Spleen (tissue), 7 donors: ENCODE measurements at regions not wholly inside any gene's neighbourhood (a gene's known extent, or its start where the extent isn't known, plus 50 kb on each side); places are given as distances from the start of the nearest gene placed in this dataset.

Source experiments
- POLR2A ChIP-seq, 3 donors: fragments of 450-650 bp; IDR thresholded peaks; one replicate each; pipeline ENCODE4 v1.5.1; 2017; ENCODE audit warnings: antibody characterized with exemption in 3 of 3, mild to moderate bottlenecking in 1 of 3
- POLR2AphosphoS5 ChIP-seq, 3 donors: sonication (generic); formaldehyde crosslinking; IDR thresholded peaks; one replicate each; pipeline ENCODE4 v1.5.1; 2017; ENCODE audit warnings: antibody characterized with exemption in 3 of 3
- TF ChIP-seq, protein P1 (sequence below), 11 experiments: fragments of 200-600 bp in 7 of 11; fragments of 450-650 bp in 4 of 11; sonication (generic) in 4 of 11; IDR thresholded peaks in 8 of 11; conservative IDR thresholded peaks in 3 of 11; 1 replicate in 7 of 11; 2 replicates in 4 of 11; pipeline versions ENCODE4 v1.4.0 to v1.8.0; 2016 to 2021; ENCODE audit warnings: antibody characterized with exemption in 11 of 11, inconsistent platforms in 4 of 11, mild to moderate bottlenecking in 1 of 11
- donor health status: DM: no; HTN: no; CAD: no; lungs with moderate emphysema.
- donor health status: DM: no; HTN: no; CAD: no.
- donor health status: DM: no; HTN: no; CAD: no.

DNA sequence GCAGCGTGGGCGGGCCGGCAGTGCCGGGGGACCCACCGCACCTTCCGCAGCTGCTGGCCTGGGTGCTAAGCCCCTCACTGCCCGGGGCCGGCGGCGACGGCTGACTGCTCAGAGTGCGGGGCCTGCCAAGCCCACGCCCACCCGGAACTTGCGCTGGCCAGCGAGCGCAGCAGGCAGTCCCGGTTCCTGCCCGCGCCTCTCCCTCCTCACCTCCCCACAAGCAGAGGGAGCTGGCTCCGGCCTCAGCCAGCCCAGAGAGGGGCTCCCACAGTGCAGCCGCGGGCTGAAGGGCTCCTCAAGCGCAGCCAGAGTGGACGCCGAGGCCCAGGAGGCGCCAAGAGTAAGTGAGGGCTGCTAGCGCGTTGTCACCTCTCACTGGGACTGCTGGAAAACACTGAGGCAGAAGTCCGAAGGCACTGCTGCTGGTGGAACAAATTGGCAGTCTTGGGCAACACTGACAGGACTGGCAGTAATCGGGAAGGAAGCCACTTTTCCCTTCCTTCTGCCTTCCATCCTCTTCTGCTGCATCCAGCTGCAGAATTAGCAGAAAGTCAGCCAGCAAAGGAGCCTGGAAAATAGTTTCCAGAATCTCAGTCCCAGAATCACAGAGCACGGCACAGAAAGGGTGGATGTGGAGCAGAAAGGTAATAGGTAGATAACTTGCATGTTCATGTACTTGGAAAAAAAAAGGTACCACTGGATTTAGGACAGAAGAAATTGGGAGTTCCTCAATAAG is 179.4 kb upstream of the FN1 start:
- TF ChIP-seq POLR2A (IDR thresholded peaks at IDR 0.05): no peak
- TF ChIP-seq, protein P1, sequence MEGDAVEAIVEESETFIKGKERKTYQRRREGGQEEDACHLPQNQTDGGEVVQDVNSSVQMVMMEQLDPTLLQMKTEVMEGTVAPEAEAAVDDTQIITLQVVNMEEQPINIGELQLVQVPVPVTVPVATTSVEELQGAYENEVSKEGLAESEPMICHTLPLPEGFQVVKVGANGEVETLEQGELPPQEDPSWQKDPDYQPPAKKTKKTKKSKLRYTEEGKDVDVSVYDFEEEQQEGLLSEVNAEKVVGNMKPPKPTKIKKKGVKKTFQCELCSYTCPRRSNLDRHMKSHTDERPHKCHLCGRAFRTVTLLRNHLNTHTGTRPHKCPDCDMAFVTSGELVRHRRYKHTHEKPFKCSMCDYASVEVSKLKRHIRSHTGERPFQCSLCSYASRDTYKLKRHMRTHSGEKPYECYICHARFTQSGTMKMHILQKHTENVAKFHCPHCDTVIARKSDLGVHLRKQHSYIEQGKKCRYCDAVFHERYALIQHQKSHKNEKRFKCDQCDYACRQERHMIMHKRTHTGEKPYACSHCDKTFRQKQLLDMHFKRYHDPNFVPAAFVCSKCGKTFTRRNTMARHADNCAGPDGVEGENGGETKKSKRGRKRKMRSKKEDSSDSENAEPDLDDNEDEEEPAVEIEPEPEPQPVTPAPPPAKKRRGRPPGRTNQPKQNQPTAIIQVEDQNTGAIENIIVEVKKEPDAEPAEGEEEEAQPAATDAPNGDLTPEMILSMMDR (IDR thresholded peaks at IDR 0.05 in 8 of 11, conservative IDR thresholded peaks at IDR 0.05 in 3 of 11): no peak
- TF ChIP-seq POLR2AphosphoS5 (IDR thresholded peaks at IDR 0.05): no peak
